HG03060 (cell line): ENCODE measurements at regions not wholly inside any gene's neighbourhood (a gene's known extent, or its start where the extent isn't known, plus 50 kb on each side); places are given as distances from the start of the nearest gene placed in this dataset.

Source experiments
- ATAC-seq: cut with Tn5 transposase; IDR thresholded peaks from one replicate; pipeline ENCODE4 v1.9.1; 2021; ENCODE audit warnings: low read depth, moderate number of reproducible peaks; ENCODE audit not compliant: unreplicated experiment

DNA sequence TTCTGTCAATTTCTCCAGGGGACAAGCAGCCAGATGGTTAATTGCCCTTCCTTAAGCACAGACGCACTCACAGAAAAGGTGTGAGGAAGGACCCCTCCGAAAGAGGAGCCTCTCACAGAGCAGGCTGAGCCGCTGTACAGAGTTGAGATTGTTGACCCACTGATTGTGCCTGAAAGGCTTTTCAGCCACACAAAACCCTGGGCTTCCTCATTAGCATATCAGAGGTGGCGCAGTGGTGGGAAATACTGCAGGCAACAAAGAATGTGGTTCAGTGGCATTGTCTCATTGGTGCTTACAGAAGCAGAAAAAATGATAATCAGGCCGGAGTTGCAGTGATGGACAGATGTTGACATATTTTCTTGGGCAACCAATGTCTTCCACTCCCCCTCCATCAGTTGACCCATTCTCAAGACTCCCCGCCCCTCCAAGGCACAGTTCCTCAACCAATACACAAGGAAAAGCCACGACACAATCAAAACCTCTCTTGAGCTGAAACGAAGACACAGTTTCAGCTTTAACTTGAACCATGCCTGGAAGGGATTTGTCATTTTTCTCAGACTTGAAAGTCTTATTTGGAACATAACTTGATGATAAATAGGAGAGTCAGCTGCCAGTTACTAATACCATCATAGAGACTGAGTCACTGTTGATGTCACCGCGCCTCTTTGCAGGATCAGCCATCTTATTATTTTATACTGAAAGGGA is 53.1 kb downstream of the ATXN3L start:
- ATAC-seq, result no peak

DNA sequence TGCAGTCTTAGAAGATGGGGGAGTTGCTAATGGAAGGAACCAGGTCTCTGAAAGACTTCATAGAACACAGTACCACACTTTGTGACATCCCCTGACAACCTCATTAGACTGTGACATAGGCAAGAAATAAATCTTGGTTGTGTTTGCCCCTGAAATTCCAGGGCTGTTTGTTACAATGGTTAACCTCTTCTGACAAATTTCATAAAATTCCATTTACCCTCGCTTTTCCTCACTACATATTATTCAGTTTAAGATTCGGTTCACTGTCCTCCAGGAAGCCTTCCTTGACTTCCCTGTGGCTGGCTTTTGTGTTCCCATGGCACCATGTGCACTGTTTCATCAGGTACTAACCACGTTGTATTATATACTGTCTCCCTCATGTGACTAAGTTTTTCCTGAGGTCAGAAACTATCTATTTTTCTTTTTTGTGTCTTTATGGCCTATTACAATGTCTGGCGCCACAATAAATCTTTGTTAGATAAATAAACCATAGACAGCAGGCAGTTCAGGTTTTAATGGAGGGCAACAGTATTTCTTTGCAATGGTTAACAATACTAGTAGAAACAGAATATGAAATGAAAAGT is 54.2 kb downstream of the ATXN3L start:
- ATAC-seq, result no peak

DNA sequence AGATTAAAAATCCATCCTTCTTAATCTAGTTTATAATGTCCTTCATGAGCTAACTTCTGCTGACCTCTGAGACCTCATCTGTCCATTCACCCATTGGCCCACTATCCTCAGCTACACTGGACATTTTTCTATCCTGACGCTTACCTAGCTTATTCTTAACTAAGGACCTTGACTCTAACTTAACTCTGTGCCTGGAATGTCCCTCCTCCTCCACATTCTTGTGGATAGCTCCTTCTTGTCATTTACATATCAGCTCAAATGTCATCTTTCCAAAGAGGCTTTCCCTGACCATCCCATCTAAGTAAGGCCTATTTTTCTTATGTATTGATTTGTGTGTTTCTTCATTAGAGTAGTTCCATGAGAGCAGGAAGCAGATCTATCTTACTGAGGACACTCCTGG is 54.7 kb downstream of the ATXN3L start:
- no peak for ATAC-seq

DNA sequence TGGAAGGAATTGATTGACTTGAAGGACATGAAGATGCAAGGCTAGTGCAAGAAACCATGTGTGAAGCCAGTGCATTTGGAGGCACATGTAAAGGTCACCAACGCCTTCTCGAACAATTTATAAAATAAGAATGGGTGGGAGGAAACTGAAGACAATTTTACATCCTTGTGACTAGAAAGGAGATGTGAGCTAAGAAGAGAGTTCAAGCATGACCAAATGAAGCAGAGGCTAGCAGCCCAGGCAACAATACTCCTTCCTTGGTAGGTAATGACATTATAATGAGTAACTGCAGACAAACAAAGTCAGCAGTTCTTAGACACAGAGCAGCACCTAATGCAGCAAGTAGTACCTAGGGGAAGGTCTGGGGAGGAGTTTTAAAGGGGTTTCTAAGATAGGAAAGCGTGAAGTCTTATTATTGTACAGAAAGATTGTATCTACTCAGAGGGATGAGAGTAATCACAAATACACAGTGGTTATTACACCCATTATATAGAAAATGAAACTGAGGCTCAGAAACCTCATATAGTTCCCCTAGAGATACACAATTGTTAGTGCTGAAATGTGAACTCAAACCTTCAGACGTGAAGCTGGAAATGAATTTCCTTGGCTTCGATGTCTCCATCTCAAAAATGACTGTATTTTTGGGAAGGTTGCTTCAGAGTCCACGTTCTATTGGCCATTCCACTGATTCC is 56.1 kb downstream of the ATXN3L start:
- ATAC-seq, result peak; percentile 65

DNA sequence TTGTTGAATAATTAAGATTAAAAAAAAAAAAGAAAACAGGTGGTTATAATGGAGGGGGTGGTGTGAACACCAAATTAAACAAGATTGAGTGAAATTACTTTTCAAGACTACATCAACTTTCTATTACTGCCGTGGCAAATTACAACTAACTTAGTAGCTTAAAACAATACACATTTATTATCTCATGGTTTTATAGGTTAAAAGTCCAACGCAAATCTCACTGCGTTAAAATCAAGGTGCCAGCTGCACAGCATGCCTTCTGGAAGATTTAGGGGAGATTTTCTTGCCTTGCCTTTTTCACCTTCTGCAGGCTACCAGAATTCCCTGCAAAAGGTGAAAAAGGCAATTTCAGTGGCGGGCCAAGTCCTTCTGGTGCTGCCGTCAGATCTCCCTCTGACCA is 58.5 kb downstream of the ATXN3L start:
- ATAC-seq, result no peak

DNA sequence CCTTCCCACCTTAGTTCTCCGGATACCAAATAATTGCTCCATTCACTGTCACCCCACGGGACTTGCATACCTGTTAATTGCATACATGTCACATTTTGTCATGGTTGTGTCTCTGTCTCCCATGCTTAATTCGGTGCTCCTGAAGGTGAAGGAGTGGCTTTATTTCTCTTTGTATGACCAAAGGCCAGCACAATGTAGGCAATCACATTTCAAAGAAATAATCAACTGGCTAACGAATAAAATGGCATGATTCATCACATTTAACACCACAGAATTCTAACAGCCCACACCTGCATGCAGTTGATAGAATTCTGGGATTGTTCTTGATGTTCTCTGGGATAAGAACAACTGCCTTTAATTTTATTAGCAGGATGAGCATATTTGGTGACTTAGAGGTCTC is 59.3 kb downstream of the ATXN3L start:
- no peak for ATAC-seq

DNA sequence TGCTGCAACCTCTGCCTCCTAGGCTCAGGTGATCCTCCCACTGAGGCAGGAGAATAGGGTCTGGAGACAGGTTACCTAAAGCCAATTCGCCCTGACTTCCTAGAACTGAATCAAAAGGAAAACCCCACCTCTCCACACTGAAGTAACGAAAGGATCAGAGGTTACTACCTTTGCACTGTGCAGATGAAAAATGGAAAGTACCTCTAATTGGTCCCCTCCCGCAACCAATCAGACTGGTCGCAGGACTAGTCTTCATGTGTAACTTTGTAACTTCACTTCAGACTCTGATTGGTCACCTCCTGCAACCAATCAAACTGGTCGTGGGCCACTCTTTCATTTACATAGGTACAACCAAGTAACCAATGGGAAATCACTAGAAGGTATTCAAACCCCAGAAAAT is 61.1 kb downstream of the ATXN3L start:
- no peak for ATAC-seq

DNA sequence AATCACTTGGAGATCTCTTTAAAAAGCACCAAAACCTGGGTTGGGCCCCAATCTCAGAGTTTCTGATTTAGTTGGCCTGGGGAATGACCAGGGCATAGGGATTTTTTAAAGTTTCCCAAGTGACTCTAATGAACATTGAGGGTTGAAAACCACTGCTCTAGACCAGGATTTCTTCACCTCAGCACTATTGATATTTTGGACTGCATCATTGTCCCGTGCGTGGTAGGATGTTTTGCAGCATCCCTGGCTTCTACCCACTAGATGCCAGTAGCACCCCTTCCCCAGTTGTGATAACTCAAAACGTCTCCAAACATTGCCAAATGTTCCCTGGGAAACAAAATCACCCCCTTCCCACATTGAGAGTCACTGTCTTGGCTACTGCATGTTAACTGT is 61.8 kb downstream of the ATXN3L start:
- no peak for ATAC-seq

DNA sequence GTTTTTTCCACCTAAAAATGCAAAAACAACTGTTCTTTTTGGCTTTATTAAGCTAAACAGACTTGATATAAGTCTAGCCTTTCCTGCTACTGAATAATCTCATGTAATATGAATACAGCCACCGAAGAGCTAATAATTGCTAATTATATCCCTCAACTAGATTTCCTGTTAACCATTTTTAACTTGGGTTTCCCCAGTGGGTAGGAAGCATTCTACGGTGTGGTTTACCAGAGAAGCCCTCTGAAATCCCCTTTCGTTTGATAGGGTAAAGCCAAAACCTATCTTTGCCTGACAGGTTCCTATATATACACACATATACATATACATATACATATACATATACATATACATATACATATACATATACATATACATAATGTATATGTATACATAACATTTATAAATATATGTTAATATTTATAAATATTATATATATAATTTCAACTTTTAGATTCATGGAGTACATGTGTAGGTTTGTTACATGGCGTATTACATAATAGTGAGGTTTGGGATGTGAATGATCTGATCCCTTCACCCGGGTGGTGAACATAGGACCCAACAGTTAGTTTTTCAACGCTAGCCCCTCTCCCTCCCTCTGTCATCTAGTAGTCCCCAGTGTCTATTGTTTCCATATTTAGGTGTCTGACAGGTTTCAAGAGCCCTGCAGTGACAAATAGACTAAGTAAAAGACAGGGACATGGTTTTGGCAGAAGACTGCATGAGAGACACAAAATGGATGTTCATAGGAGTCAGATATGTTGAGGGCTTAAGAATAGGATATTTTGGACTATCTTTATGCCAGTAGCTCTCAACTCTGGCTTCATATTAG is 62.4 kb downstream of the ATXN3L start:
- peak; percentile 45 for ATAC-seq

DNA sequence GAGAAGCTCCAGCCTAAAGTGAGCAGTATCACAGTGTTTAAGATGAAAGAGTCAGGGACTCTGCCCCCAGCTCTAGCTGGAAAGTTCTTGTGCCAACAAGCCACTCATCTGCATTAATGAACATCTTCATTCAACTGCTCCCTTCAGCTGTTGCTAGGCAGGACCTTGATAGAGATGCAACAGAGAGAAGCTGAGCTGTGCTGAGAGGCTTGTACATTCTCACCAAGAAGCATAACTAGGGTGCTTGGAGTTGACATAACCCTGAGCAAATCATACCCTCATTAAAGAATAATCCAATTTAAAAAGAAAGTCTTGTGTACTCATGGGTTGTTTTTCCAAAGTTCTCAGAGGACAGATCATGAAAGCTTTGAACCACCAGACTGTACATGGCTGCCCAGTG is 63.2 kb downstream of the ATXN3L start:
- no peak for ATAC-seq

DNA sequence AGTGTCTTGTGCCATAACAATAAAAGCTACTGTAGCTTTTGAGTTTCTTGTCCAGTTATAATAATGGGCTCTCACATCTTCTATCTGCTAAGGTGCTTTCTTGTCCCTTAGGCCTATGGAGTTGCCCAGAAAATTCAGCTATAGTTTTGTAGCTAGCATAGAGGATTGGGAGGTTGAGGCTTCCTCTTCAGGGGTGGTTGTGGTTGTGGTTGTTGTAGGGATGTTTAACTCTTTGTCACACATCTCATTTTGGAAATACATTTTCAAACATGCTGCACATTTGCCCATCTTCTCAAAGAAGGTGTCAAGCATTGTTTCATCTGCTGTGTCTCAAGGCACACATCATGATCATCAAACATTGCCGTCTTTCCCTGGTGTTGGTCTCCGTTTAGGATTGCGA is 65.0 kb downstream of the ATXN3L start:
- no peak for ATAC-seq

DNA sequence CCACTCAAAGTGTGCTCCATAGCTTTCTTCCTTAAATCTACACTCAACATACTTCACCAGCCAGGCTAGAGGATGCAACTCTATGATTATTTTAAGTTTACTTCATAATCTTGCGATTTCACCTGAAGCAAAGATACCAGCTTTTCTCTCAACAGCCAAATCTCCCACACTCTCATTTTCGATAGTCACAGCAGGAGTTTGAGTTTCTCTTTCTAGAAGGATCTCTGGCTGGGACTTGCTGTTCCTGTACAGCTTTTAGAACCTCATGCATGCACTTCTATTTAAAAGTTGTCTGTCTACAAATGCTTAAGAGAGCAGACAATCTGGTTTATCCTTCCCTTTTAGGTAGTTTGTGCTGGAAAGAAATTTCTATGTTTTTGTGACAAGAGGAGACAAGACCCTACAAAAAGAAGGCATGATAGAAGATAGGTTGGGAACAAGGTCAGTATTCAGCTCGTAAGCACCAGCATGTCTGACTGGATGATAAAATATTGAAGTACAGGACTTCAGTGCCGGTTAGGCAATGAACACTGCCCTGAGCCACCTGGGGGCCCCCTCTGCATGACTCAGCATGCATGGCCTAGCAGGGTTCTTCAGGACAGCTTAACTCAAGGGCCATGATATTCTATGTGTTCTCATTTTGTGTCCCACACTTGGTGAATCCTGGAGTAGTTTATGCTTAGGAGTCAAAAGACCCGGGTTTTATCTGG is 65.6 kb downstream of the ATXN3L start:
- no peak for ATAC-seq

DNA sequence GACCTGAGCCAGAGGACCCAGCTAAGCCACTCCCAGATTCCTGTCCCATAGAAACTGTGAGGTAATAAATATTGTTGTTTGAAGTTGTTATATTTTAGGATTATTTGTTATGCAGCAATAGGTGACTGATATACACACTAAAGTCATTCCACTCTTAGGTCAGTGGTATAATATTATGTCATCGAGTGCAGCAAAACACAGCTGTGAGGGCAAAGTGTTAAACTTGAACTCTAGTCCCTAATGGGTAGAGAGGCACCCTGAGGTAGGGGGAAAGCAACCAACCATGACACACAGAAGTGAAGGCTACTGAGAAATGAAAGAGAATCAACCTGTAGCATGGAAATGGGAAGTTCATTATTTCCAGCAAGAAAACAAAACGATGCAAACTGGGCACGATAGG is 66.6 kb downstream of the ATXN3L start:
- no peak for ATAC-seq

DNA sequence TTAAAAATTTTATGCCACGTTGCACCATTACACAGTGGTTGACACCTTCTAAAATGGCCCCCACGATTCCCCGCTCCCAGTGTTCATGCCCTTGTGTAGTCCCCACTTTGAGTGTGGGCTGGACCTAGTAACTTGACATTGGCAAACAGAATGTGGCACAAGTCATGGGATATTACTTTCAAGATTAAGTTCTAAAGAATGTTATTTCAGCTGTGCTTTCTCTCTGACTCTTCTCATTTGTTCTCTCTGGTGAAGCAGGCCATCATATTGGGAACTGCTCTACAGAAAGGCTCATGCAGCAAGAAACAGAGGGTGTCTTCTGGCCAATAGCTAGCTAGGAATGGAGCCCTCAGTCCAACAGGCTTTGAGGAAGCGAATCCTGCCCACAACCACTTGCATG is 67.1 kb downstream of the ATXN3L start:
- no peak for ATAC-seq

DNA sequence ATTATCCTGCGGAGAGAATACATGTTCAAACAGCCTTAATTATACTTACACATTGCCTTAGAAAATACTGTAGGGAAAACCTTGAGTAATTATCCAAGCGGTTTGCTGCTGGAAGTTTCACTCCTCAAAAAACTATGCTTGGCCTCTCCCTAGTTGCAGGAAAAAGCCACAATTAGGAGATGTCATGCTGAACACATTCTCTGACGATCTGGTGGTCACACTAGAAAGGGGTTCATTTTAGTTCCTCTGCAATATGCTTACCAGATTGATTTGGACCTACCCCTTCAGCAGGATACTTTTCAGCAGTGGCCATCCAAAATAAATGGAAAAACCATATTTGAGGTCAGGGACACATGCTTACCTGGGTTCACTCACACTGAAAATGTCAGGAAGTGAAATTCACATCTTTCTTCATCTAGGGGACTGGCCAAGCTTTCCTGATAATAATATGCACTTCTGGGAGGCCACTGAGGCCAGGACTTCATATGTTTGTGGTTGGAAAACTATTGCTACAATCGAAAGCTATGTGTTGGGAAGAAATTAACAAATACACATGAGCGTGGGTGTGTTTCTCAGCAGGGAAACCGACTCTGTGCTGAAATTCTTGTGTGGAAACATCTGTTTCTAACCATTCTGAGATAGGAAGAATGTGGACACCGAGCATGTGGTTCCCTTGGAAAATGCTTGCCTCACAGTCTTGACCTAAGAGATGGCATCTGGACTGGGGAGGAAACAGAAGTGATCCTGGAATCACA is 68.8 kb downstream of the ATXN3L start:
- no peak for ATAC-seq

DNA sequence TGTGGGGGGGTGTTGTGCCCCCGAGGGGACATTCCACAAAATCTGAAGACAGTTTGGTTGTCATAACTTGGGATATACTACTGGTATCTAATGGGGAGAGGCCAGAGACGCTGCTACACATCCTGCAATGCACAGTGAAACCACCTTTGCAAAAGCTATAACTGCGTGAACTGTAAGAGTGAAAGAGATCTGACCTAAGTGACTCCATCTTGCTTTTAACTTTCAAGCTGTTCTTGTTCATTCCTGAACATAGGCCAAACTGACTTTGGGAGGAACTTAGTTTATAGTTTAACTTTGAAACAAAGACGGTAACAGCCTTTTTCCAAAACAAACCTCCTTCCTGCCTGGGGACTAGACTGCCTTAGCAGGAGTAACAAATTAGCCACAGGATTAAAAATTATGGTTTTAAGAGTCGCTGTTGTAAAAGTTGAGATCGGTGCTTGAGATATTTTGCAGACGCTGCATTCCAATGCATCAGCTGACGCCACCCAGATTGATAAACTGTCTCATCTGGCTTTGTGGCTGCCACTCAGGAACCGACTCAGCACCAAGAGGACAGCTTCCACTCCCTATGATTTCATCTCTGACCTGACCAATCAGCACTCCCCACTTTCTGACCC is 70.9 kb downstream of the ATXN3L start:
- ATAC-seq, result no peak

DNA sequence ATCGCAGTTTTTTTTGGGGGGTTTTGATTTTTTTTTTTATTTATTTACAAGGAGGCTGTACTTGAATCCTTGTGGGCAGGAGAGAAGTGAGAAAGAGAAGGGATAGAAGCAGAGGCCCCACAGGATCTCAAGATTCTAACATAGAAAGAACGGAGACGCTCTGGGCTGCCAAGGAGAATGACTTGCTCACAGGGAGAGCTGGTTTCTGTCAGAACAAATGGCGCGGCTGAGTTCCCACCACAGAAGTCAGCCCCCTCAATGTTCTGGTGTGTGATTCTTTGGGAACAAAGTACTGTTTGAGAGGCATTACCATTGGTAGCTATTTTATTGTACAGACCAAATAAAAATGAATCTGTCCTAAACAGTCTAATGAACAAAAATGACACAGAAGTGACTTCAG is 80.6 kb downstream of the ATXN3L start:
- no peak for ATAC-seq

DNA sequence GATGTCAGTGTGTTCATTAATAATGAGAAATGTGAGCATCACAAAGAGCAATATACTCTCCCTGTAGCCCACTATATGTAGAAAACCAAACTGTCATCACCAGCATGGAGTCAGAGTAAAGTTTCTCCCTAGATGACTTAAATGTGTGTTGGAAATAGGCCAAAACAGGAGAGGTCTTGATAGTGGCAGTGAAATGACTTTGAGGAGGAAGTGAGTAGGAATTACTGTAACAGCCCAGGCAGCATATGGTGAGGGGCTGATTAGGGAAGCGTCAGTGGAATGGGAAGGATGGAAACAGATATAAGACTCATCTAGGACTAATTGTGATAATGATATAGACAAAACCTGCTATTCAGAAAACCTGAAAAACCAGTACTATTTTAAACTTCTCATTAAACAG is 83.9 kb downstream of the ATXN3L start:
- ATAC-seq, result no peak

DNA sequence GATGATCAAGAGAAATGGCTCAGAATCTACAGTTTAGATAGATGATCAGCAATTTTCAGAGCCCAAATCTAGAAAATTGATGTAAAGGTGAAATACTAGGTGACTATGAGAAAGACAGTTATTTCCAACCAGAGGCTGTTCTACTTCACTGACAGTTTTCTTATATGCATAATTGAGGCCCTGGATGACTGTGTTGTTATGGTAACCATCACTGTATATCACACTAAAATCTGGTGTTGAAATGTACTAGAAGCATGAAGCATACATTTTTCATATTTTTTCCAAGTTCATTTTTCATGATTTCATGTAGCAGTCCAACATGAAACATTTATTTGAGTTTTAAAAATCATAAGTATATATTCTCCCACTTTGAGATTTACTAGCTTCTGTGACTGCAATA is 87.4 kb downstream of the ATXN3L start:
- no peak for ATAC-seq

DNA sequence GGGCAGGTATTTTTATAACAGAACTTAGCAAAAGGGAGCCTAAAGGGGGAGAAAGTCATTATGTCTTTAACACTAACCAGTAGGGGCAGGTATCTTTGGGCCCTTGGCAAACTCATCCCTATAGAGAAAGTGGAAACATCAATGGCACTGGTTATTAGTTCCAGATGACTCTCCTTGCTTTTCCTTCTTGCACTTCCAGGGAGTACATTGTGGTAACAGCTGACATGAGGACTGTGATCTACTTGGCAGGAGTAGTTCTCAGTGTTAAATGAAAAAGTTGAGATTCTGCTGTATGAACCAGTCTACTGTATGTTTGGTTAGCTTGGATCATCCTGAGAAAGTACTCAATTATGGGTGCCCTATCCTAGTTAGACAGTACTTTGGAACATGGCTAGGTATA is 93.6 kb downstream of the ATXN3L start:
- ATAC-seq, result no peak
